ENCODE measurements at regions not wholly inside any gene's neighbourhood (a gene's known extent, or its start where the extent isn't known, plus 50 kb on each side); places are given as distances from the start of the nearest gene placed in this dataset.

DNA sequence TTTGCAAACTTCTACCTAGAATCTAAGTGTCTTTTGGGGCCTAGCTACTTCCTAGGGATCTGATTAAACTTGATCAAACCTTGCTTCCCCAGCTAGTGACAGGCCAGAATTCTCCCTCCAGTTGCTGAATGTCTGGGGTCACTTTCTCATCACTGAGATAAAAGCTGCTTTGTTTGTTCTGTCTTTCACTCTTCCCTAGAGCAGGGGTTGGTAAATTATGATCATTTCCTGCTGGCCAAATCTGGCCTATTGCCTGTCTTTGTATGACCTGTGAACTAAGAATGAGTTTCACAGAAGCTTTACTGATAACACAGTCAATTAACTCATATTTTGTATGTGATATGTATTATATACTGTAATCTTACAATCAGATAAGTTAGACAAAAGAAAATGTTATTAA is 157.8 kb upstream of the AADAT start:
- no peaks in the 10 kb centered on the region for H3K9me3 ChIP-seq (ENCODE audit: control insufficient read depth, low read length)
- H3K36me3 ChIP-seq (ENCODE audit: control insufficient read depth, insufficient read depth, low read length), result no peaks in the 10 kb centered on the region
- H3K4me3 ChIP-seq (ENCODE audit: extremely low read depth, insufficient read depth, low read length, poor library complexity, severe bottlenecking), result no peak overlapping the region
- peaks cover 4% of the 10 kb centered on the region for H3K4me1 ChIP-seq (ENCODE audit: control insufficient read depth, insufficient read depth, low read length, poor library complexity, severe bottlenecking)
- peak overlapping the region; percentile 24 for H3K27ac ChIP-seq (ENCODE audit: low read depth, low read length, severe bottlenecking)

DNA sequence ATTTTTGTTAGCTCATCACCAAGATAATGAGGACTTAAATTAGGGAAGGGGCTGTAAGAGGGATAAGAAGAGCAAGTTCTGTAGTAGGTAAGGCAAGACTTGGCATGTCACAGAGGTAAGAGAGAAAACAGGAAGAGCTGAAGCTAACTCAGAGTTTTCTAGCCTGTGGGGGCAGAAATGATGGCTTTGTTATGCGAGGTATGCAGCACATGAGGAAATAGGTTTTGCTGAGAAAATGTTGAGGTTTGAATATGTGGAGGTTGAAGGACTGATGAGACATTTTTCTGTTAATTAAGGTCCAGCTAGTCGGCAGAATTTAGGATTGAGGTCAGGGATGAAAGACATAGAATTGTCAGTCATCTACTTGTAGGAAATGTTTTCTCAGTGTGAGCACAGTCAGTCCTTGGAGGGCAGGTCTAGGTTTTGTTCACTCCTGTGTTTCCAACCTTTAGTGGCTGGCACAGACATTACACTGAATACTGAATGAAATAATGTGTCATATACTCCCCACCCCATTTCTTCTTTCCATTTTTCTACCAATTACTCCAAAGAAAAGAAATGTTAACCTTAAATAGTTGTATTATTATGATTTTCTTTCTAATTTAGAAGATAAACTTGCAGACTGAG is 154.0 kb upstream of the AADAT start:
- Histone ChIP-seq H3K27ac (ENCODE audit: low read depth, low read length, severe bottlenecking) (no peak overlapping the region), H3K4me1 (ENCODE audit: control insufficient read depth, insufficient read depth, low read length, poor library complexity, severe bottlenecking) (peaks cover 4% of the 10 kb centered on the region), H3K4me3 (ENCODE audit: extremely low read depth, insufficient read depth, low read length, poor library complexity, severe bottlenecking) (no peak overlapping the region), H3K9me3 (ENCODE audit: control insufficient read depth, low read length) (no peaks in the 10 kb centered on the region), H3K36me3 (ENCODE audit: control insufficient read depth, insufficient read depth, low read length) (no peaks in the 10 kb centered on the region)
- 83 to 93% methylated on average over 2 of the region's 2 CpGs for WGBS, 2 experiments (ENCODE audit: insufficient coverage in 2 of 2)

GRCh38 chr4:170242471-170242870 is 152.7 kb upstream of the AADAT start:
- H3K27ac ChIP-seq (ENCODE audit: low read depth, low read length, severe bottlenecking), result no peak overlapping the region
- no peak overlapping the region for H3K4me3 ChIP-seq (ENCODE audit: extremely low read depth, insufficient read depth, low read length, poor library complexity, severe bottlenecking)
- H3K4me1 ChIP-seq (ENCODE audit: control insufficient read depth, insufficient read depth, low read length, poor library complexity, severe bottlenecking), result peaks cover 2% of the 10 kb centered on the region

DNA sequence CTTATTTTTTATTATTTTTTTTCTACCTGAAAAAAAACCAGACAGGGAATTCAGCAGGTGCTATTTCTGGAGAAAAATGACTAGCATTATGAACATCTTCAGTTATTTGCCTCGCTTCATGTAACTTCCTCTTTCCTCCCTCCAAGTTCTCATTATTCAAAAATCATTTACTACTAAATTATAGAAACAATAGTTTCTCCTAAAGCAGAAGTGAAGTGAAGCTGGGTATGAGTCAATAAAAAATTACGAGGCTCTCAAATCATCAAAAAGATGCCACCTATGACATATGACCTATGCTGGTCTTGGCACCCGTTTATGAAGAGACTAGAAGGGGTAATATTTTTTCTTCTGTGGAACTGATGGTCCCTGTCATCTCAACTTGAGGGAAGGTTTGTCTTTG is 145.0 kb upstream of the AADAT start:
- no peak overlapping the region for H3K27ac ChIP-seq (ENCODE audit: low read depth, low read length, severe bottlenecking)
- no peaks in the 10 kb centered on the region for H3K36me3 ChIP-seq (ENCODE audit: control insufficient read depth, insufficient read depth, low read length)
- 83% methylated on average over 1 of the region's 3 CpGs; no CpG with 5 or more reads in 1 of the 2 experiments for WGBS, 2 experiments (ENCODE audit: insufficient coverage in 2 of 2)

More at GRCh38 chr4:170242471-170242870, 152.7 kb upstream of the AADAT start:
- H3K36me3 ChIP-seq (ENCODE audit: control insufficient read depth, insufficient read depth, low read length), result no peaks in the 10 kb centered on the region
- H3K9me3 ChIP-seq (ENCODE audit: control insufficient read depth, low read length), result no peaks in the 10 kb centered on the region

GRCh38 chr4:170231377-170231776 is 141.6 kb upstream of the AADAT start:
- WGBS, 2 experiments (ENCODE audit: insufficient coverage in 2 of 2), result no CpG with 5 or more reads among the region's 1 CpG
- Histone ChIP-seq H3K4me1 (ENCODE audit: control insufficient read depth, insufficient read depth, low read length, poor library complexity, severe bottlenecking) (no peaks in the 10 kb centered on the region), H3K4me3 (ENCODE audit: extremely low read depth, insufficient read depth, low read length, poor library complexity, severe bottlenecking) (no peak overlapping the region), H3K27ac (ENCODE audit: low read depth, low read length, severe bottlenecking) (no peak overlapping the region), H3K36me3 (ENCODE audit: control insufficient read depth, insufficient read depth, low read length) (no peaks in the 10 kb centered on the region), H3K9me3 (ENCODE audit: control insufficient read depth, low read length) (no peaks in the 10 kb centered on the region)

More for the DNA sequence above, 145.0 kb upstream of the AADAT start:
- Histone ChIP-seq H3K4me1 (ENCODE audit: control insufficient read depth, insufficient read depth, low read length, poor library complexity, severe bottlenecking) (no peaks in the 10 kb centered on the region), H3K9me3 (ENCODE audit: control insufficient read depth, low read length) (no peaks in the 10 kb centered on the region), H3K4me3 (ENCODE audit: extremely low read depth, insufficient read depth, low read length, poor library complexity, severe bottlenecking) (no peak overlapping the region)

DNA sequence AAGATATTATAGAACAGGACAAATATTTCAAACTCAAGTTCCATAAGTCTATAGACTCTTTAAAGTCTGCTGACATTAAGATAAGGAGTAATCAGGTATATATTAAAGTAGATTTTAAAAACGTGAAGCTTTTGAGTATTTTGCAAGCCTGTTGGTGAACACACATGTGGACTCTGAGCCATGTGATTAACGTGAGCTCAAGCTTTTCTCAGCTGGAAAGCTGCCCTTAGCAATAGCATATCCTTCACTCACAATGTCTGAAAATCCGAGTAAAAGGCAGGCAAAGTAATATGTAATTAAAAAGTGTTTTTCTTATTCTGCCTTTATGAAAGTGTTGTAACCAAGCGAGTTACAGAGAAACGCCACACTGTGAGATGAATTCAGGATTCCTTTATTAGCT is 140.5 kb upstream of the AADAT start:
- no peaks in the 10 kb centered on the region for H3K4me1 ChIP-seq (ENCODE audit: control insufficient read depth, insufficient read depth, low read length, poor library complexity, severe bottlenecking)
- no peak overlapping the region for H3K27ac ChIP-seq (ENCODE audit: low read depth, low read length, severe bottlenecking)
- H3K9me3 ChIP-seq (ENCODE audit: control insufficient read depth, low read length), result no peaks in the 10 kb centered on the region
- 87 to 97% methylated on average over 4 to 5 of the region's 5 CpGs for WGBS, 2 experiments (ENCODE audit: insufficient coverage in 2 of 2)
- no peaks in the 10 kb centered on the region for H3K36me3 ChIP-seq (ENCODE audit: control insufficient read depth, insufficient read depth, low read length)
- H3K4me3 ChIP-seq (ENCODE audit: extremely low read depth, insufficient read depth, low read length, poor library complexity, severe bottlenecking), result no peak overlapping the region

DNA sequence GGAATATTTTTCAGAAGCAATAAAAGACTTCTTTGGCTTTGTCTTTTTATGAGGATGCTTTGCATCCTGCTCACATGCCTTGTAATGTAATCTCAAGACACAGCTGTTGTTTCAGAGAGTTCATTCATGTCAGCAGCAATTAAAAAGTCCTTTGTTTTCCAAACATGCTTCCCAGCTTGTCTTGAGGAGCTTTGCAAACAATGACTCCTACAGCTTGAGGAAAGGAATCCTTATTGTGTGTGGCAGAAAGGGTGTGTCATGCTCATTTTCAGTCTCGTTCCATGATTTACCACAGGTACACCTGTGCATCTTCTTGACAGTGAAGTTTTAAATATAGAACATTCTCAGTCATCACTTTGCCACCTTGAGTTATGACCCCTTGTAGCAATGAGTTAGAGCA is 139.2 kb upstream of the AADAT start:
- WGBS, 2 experiments (ENCODE audit: insufficient coverage in 2 of 2), result no CpG with 5 or more reads among the region's 1 CpG
- Histone ChIP-seq H3K4me1 (ENCODE audit: control insufficient read depth, insufficient read depth, low read length, poor library complexity, severe bottlenecking) (no peaks in the 10 kb centered on the region), H3K27ac (ENCODE audit: low read depth, low read length, severe bottlenecking) (no peak overlapping the region), H3K9me3 (ENCODE audit: control insufficient read depth, low read length) (no peaks in the 10 kb centered on the region), H3K4me3 (ENCODE audit: extremely low read depth, insufficient read depth, low read length, poor library complexity, severe bottlenecking) (no peak overlapping the region), H3K36me3 (ENCODE audit: control insufficient read depth, insufficient read depth, low read length) (no peaks in the 10 kb centered on the region)

DNA sequence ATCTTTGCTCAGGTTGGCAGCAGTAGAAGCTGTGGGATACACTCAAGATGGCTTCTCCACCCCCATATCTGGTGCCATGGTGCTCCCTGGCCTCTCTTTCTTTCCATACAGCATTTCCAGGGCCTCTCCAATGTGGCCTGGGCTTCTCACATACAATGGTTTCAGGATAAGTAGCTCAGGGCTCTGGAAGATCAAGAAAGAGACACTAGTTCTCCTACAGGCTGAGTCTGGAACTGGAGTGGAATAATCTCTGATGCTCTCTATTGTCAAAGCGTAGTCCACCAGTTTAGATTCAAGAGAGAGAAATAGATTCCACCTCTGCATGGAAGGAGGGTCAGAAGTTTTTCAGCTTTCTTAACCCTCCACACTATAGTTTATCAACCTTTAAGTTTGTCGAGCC is 138.2 kb upstream of the AADAT start:
- Histone ChIP-seq H3K27ac (ENCODE audit: low read depth, low read length, severe bottlenecking) (no peak overlapping the region), H3K9me3 (ENCODE audit: control insufficient read depth, low read length) (no peaks in the 10 kb centered on the region), H3K4me3 (ENCODE audit: extremely low read depth, insufficient read depth, low read length, poor library complexity, severe bottlenecking) (no peak overlapping the region), H3K36me3 (ENCODE audit: control insufficient read depth, insufficient read depth, low read length) (no peaks in the 10 kb centered on the region), H3K4me1 (ENCODE audit: control insufficient read depth, insufficient read depth, low read length, poor library complexity, severe bottlenecking) (no peaks in the 10 kb centered on the region)
- WGBS, 2 experiments (ENCODE audit: insufficient coverage in 2 of 2), result no CpG with 5 or more reads among the region's 2 CpGs

- Histone ChIP-seq H3K27ac (ENCODE audit: low read depth, low read length, severe bottlenecking) (no peak overlapping the region), H3K4me3 (ENCODE audit: extremely low read depth, insufficient read depth, low read length, poor library complexity, severe bottlenecking) (no peak overlapping the region), H3K36me3 (ENCODE audit: control insufficient read depth, insufficient read depth, low read length) (no peaks in the 10 kb centered on the region), H3K9me3 (ENCODE audit: control insufficient read depth, low read length) (peaks cover 9% of the 10 kb centered on the region), H3K4me1 (ENCODE audit: control insufficient read depth, insufficient read depth, low read length, poor library complexity, severe bottlenecking) (no peaks in the 10 kb centered on the region)
- 80 to 92% methylated on average over 1 of the region's 2 CpGs for WGBS, 2 experiments (ENCODE audit: insufficient coverage in 2 of 2)
Observed at GRCh38 chr4:170226288-170226687, 136.5 kb upstream of the AADAT start.

GRCh38 chr4:170214731-170215130 is 125.0 kb upstream of the AADAT start:
- WGBS, 2 experiments (ENCODE audit: insufficient coverage in 2 of 2), result no CpG with 5 or more reads among the region's 1 CpG

DNA sequence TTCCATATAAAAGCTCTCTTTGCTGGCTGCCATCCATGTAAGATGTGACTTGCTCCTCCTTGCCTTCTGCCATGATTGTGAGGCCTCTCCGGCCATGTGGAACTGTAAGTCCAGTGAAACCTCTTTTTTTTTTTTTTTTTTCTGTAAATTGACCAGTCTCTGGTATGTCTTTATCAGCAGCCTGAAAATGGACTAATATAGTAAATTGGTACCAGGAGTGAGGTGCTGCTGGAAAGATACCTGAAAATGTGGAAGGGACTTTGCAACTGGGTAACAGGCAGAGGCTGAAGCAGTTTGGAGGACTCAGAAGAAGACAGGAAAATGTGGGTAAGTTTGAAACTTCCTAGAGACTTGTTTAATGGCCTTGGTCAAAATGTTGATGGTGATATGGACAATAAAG is 124.3 kb upstream of the AADAT start:
- H3K4me3 ChIP-seq (ENCODE audit: extremely low read depth, insufficient read depth, low read length, poor library complexity, severe bottlenecking), result no peak overlapping the region
- no peaks in the 10 kb centered on the region for H3K4me1 ChIP-seq (ENCODE audit: control insufficient read depth, insufficient read depth, low read length, poor library complexity, severe bottlenecking)
- WGBS, 2 experiments (ENCODE audit: insufficient coverage in 2 of 2), result 100% methylated on average over 1 of the region's 1 CpG; no CpG with 5 or more reads in 1 of the 2 experiments
- peaks cover 5% of the 10 kb centered on the region for H3K9me3 ChIP-seq (ENCODE audit: control insufficient read depth, low read length)
- H3K27ac ChIP-seq (ENCODE audit: low read depth, low read length, severe bottlenecking), result no peak overlapping the region
- no peaks in the 10 kb centered on the region for H3K36me3 ChIP-seq (ENCODE audit: control insufficient read depth, insufficient read depth, low read length)

More at GRCh38 chr4:170214731-170215130, 125.0 kb upstream of the AADAT start:
- Histone ChIP-seq H3K4me3 (ENCODE audit: extremely low read depth, insufficient read depth, low read length, poor library complexity, severe bottlenecking) (no peak overlapping the region), H3K27ac (ENCODE audit: low read depth, low read length, severe bottlenecking) (no peak overlapping the region), H3K9me3 (ENCODE audit: control insufficient read depth, low read length) (peaks cover 5% of the 10 kb centered on the region), H3K4me1 (ENCODE audit: control insufficient read depth, insufficient read depth, low read length, poor library complexity, severe bottlenecking) (no peaks in the 10 kb centered on the region), H3K36me3 (ENCODE audit: control insufficient read depth, insufficient read depth, low read length) (no peaks in the 10 kb centered on the region)

Data from mesodermal cell (in vitro differentiated cells).